Stomach smooth muscle (tissue), 2 donors: ENCODE measurements at regions not wholly inside any gene's neighbourhood (a gene's known extent, or its start where the extent isn't known, plus 50 kb on each side); places are given as distances from the start of the nearest gene placed in this dataset.

Experiments
- H3K27ac ChIP-seq: one replicate; pipeline ENCODE4 v1.7.0; 2013; ENCODE audit warnings: mild to moderate bottlenecking, low read length, inconsistent platforms
- H3K27me3 ChIP-seq, 2 donors: one replicate each; pipeline ENCODE4 v1.7.0; 2013; ENCODE audit warnings: low read length in 2 of 2; ENCODE audit not compliant: insufficient read depth in 2 of 2, control insufficient read depth in 1 of 2
- H3K36me3 ChIP-seq, 2 donors: one replicate each; pipeline ENCODE4 v1.7.0; 2013; ENCODE audit warnings: low read length in 2 of 2; ENCODE audit not compliant: control insufficient read depth in 2 of 2, insufficient read depth in 2 of 2
- H3K4me1 ChIP-seq: one replicate; pipeline ENCODE4 v1.7.0; 2013; ENCODE audit warnings: low read length; ENCODE audit not compliant: control insufficient read depth, insufficient read depth
- H3K4me3 ChIP-seq, 2 donors: one replicate each; pipeline ENCODE4 v1.7.0; 2013; ENCODE audit warnings: low read length in 2 of 2
- H3K9ac ChIP-seq, 2 donors: one replicate each; pipeline ENCODE4 v1.7.0; 2013; ENCODE audit warnings: low read length in 2 of 2, mild to moderate bottlenecking in 1 of 2
- H3K9me3 ChIP-seq, 2 donors: one replicate each; pipeline ENCODE4 v1.7.0; 2013; ENCODE audit warnings: low read length in 2 of 2; ENCODE audit not compliant: control insufficient read depth in 2 of 2
- donor health status: healthy.
- donor health status: Pancreatic carcinoma.

- Histone ChIP-seq H3K27ac (no peak overlapping the region), H3K27me3 (no peaks in the 10 kb centered on the region), H3K4me1 (no peaks in the 10 kb centered on the region), H3K9ac (no peak overlapping the region), H3K36me3 (no peaks in the 10 kb centered on the region), H3K4me3 (no peak overlapping the region), H3K9me3 (no peaks in the 10 kb centered on the region)
Measured at GRCh38 chr1:88053065-88053464, 631.0 kb upstream of the PKN2 start.

GRCh38 chr1:88056881-88057280 is 627.2 kb upstream of the PKN2 start:
- Histone ChIP-seq H3K27ac (no peak overlapping the region), H3K9ac (no peak overlapping the region), H3K36me3 (no peaks in the 10 kb centered on the region), H3K9me3 (no peaks in the 10 kb centered on the region), H3K4me1 (peaks cover 3% of the 10 kb centered on the region), H3K4me3 (no peak overlapping the region), H3K27me3 (no peaks in the 10 kb centered on the region)

- Histone ChIP-seq H3K36me3 (no peaks in the 10 kb centered on the region), H3K4me1 (peaks cover 3% of the 10 kb centered on the region), H3K4me3 (no peak overlapping the region), H3K9ac (no peak overlapping the region), H3K9me3 (no peaks in the 10 kb centered on the region), H3K27ac (no peak overlapping the region), H3K27me3 (no peaks in the 10 kb centered on the region)
Measured at GRCh38 chr1:88058205-88058604, 625.9 kb upstream of the PKN2 start.

GRCh38 chr1:88060112-88060673 is 623.9 kb upstream of the PKN2 start:
- Histone ChIP-seq H3K36me3 (no peaks in the 10 kb centered on the region), H3K27ac (no peak overlapping the region), H3K27me3 (no peaks in the 10 kb centered on the region), H3K4me1 (peaks cover 3% of the 10 kb centered on the region), H3K9me3 (no peaks in the 10 kb centered on the region), H3K9ac (no peak overlapping the region), H3K4me3 (no peak overlapping the region)

- Histone ChIP-seq H3K27me3 (no peaks in the 10 kb centered on the region), H3K4me3 (no peak overlapping the region), H3K9me3 (no peaks in the 10 kb centered on the region), H3K36me3 (no peaks in the 10 kb centered on the region), H3K4me1 (peaks cover 3% of the 10 kb centered on the region), H3K27ac (no peak overlapping the region), H3K9ac (no peak overlapping the region)
Measured at GRCh38 chr1:88060750-88061491, 623.2 kb upstream of the PKN2 start.

GRCh38 chr1:88061492-88062177 is 622.4 kb upstream of the PKN2 start:
- Histone ChIP-seq H3K9ac (no peak overlapping the region), H3K9me3 (no peaks in the 10 kb centered on the region), H3K27me3 (no peaks in the 10 kb centered on the region), H3K27ac (no peak overlapping the region), H3K36me3 (no peaks in the 10 kb centered on the region), H3K4me1 (peaks cover 3% of the 10 kb centered on the region), H3K4me3 (no peak overlapping the region)

- Histone ChIP-seq H3K27ac (no peak overlapping the region), H3K27me3 (no peaks in the 10 kb centered on the region), H3K4me3 (no peak overlapping the region), H3K9ac (no peak overlapping the region), H3K9me3 (no peaks in the 10 kb centered on the region), H3K36me3 (no peaks in the 10 kb centered on the region), H3K4me1 (peaks cover 3% of the 10 kb centered on the region)
Measured at GRCh38 chr1:88062650-88063153, 621.4 kb upstream of the PKN2 start.

- Histone ChIP-seq H3K36me3 (no peaks in the 10 kb centered on the region), H3K4me3 (no peak overlapping the region), H3K9ac (no peak overlapping the region), H3K9me3 (no peaks in the 10 kb centered on the region), H3K27ac (no peak overlapping the region), H3K4me1 (peaks cover 3% of the 10 kb centered on the region), H3K27me3 (no peaks in the 10 kb centered on the region)
Measured at GRCh38 chr1:88063605-88064004, 620.5 kb upstream of the PKN2 start.

GRCh38 chr1:88068407-88068960 is 615.6 kb upstream of the PKN2 start:
- H3K27me3 ChIP-seq = no peaks in the 10 kb centered on the region
- H3K4me3 ChIP-seq = no peak overlapping the region
- no peaks in the 10 kb centered on the region for H3K4me1 ChIP-seq
- no peaks in the 10 kb centered on the region for H3K36me3 ChIP-seq
- no peak overlapping the region for H3K27ac ChIP-seq
- H3K9me3 ChIP-seq = no peaks in the 10 kb centered on the region
- H3K9ac ChIP-seq = no peak overlapping the region

- Histone ChIP-seq H3K27ac (no peak overlapping the region), H3K4me1 (no peaks in the 10 kb centered on the region), H3K27me3 (no peaks in the 10 kb centered on the region), H3K9me3 (no peaks in the 10 kb centered on the region), H3K9ac (no peak overlapping the region), H3K36me3 (no peaks in the 10 kb centered on the region), H3K4me3 (no peak overlapping the region)
Measured at GRCh38 chr1:88070956-88071355, 613.1 kb upstream of the PKN2 start.
